ENCODE measurements at regions not wholly inside any gene's neighbourhood (a gene's known extent, or its start where the extent isn't known, plus 50 kb on each side); places are given as distances from the start of the nearest gene placed in this dataset.

- TF ChIP-seq CTCF (optimal IDR thresholded peaks at IDR 0.05 in 1 of 3, IDR thresholded peaks at IDR 0.05 in 1 of 3, conservative IDR thresholded peaks at IDR 0.05 in 1 of 3; ENCODE audit: extremely low read depth in 1 of 3, insufficient read depth in 2 of 3, low read length in 3 of 3) (no peak), EZH2 (IDR thresholded peaks at IDR 0.05; ENCODE audit: low read length) (no peak)
These were observed 121.4 kb upstream of the SEC61G start for GRCh38 chr7:54880326-54880989.
